SK-N-SH treated with all-trans-retinoic acid at 6 μM for 48 hours (cell line): ENCODE measurements at regions not wholly inside any gene's neighbourhood (a gene's known extent, or its start where the extent isn't known, plus 50 kb on each side); places are given as distances from the start of the nearest gene placed in this dataset.

ENCODE experiments used
- ATAC-seq: fragments of 200-7000 bp; cut with Tn5 transposase; 3 replicates; pipeline ENCODE4 v1.9.1; 2020; ENCODE audit warnings: mild to moderate bottlenecking, moderate library complexity
- ARNTL ChIP-seq: fragments of 450-650 bp; formaldehyde crosslinking; IDR thresholded peaks from 2 replicates; pipeline ENCODE4 v1.5.0; 2020; ENCODE audit warnings: low read depth, mild to moderate bottlenecking, moderate library complexity, borderline replicate concordance
- CREB5 ChIP-seq: fragments of 250-450 bp; sonication (Bioruptor Pico); IDR thresholded peaks from 2 replicates; pipeline ENCODE4 v1.5.1; 2020; ENCODE audit warnings: low read depth, mild to moderate bottlenecking, moderate library complexity
- CSDC2 ChIP-seq: fragments of 250-450 bp; sonication (Bioruptor Pico); IDR thresholded peaks from 2 replicates; pipeline ENCODE4 v1.5.0; 2020; ENCODE audit warnings: mild to moderate bottlenecking, moderate library complexity
- CSRNP3 ChIP-seq: fragments of 250-450 bp; sonication (Bioruptor Pico); IDR thresholded peaks from 2 replicates; pipeline ENCODE4 v1.5.1; 2021; ENCODE audit warnings: mild to moderate bottlenecking, moderate library complexity
- ESRRG ChIP-seq: fragments of 250-450 bp; sonication (Bioruptor Pico); IDR thresholded peaks from 2 replicates; pipeline ENCODE4 v1.6.1; 2021; ENCODE audit warnings: mild to moderate bottlenecking
- OSR1 ChIP-seq: fragments of 250-450 bp; sonication (Bioruptor Pico); IDR thresholded peaks from 2 replicates; pipeline ENCODE4 v1.8.0; 2022; ENCODE audit warnings: moderate library complexity, mild to moderate bottlenecking, inconsistent platforms
- PATZ1 ChIP-seq: fragments of 250-450 bp; sonication (Bioruptor Pico); IDR thresholded peaks from 2 replicates; pipeline ENCODE4 v1.8.0; 2020; ENCODE audit warnings: mild to moderate bottlenecking, moderate library complexity, borderline replicate concordance
- POU6F1 ChIP-seq: fragments of 250-450 bp; sonication (Bioruptor Pico); IDR thresholded peaks from 2 replicates; pipeline ENCODE4 v1.8.0; 2021; ENCODE audit warnings: low read depth, mild to moderate bottlenecking, moderate library complexity, borderline replicate concordance
- PPARA ChIP-seq: fragments of 250-450 bp; sonication (Bioruptor Pico); IDR thresholded peaks from 2 replicates; pipeline ENCODE4 v1.5.0; 2020; ENCODE audit warnings: mild to moderate bottlenecking, borderline replicate concordance
- RARB ChIP-seq: fragments of 250-450 bp; sonication (Bioruptor Pico); IDR thresholded peaks from 2 replicates; pipeline ENCODE4 v1.8.0; 2021; ENCODE audit warnings: mild to moderate bottlenecking, moderate library complexity
- SNAI2 ChIP-seq: fragments of 250-450 bp; sonication (Bioruptor Pico); IDR thresholded peaks from 2 replicates; pipeline ENCODE4 v1.5.0; 2020; ENCODE audit warnings: mild to moderate bottlenecking, moderate library complexity
- TCF4 ChIP-seq: fragments of 250-450 bp; sonication (Bioruptor Pico); IDR thresholded peaks from 2 replicates; pipeline ENCODE4 v1.8.0; 2021; ENCODE audit warnings: mild to moderate bottlenecking, moderate library complexity, borderline replicate concordance
- TOX ChIP-seq: fragments of 250-450 bp; sonication (Bioruptor Pico); IDR thresholded peaks from 2 replicates; pipeline ENCODE4 v1.8.0; 2021; ENCODE audit warnings: mild to moderate bottlenecking, moderate library complexity, borderline replicate concordance
- TSHZ2 ChIP-seq: fragments of 250-450 bp; sonication (Bioruptor Pico); IDR thresholded peaks from 2 replicates; pipeline ENCODE4 v1.5.0; 2020; ENCODE audit warnings: mild to moderate bottlenecking, moderate library complexity
- ZC3H10 ChIP-seq: fragments of 250-450 bp; sonication (Bioruptor Pico); IDR thresholded peaks from 2 replicates; pipeline ENCODE4 v1.5.1; 2021; ENCODE audit warnings: mild to moderate bottlenecking, moderate library complexity
- ZFP3 ChIP-seq: fragments of 250-450 bp; sonication (Bioruptor Pico); IDR thresholded peaks from 2 replicates; pipeline ENCODE4 v1.5.0; 2020; ENCODE audit warnings: mild to moderate bottlenecking, moderate library complexity
- ZFP30 ChIP-seq: fragments of 450-650 bp; formaldehyde crosslinking; IDR thresholded peaks from 2 replicates; pipeline ENCODE4 v1.5.0; 2022; ENCODE audit warnings: mild to moderate bottlenecking, moderate library complexity
- ZNF565 ChIP-seq: fragments of 450-650 bp; formaldehyde crosslinking; conservative IDR thresholded peaks from 2 replicates; pipeline ENCODE4 v1.5.0; 2020; ENCODE audit warnings: low read depth, mild to moderate bottlenecking, moderate library complexity
- ZNF70 ChIP-seq: fragments of 450-650 bp; formaldehyde crosslinking; IDR thresholded peaks from 2 replicates; pipeline ENCODE4 v1.5.0; 2020; ENCODE audit warnings: mild to moderate bottlenecking, moderate library complexity
- ZNF8 ChIP-seq: fragments of 450-650 bp; formaldehyde crosslinking; IDR thresholded peaks from 2 replicates; pipeline ENCODE4 v1.5.0; 2020; ENCODE audit warnings: mild to moderate bottlenecking, moderate library complexity

- TF ChIP-seq POU6F1 (no peak), TSHZ2 (CRISPR knock-in tag) (no peak)
Observed at GRCh38 chr9:87389936-87390335, 107.7 kb upstream of the DAPK1 start (continued).

- no peak for TF ChIP-seq ZFP3
- TF ChIP-seq ZFP30 (CRISPR knock-in tag), result no peak
- no peak for TF ChIP-seq CSDC2 (CRISPR knock-in tag)
- TF ChIP-seq PATZ1 (CRISPR knock-in tag), result no peak
- no peak for TF ChIP-seq TCF4
- TF ChIP-seq OSR1 (CRISPR knock-in tag), result no peak
- TF ChIP-seq ARNTL (CRISPR knock-in tag), result no peak
- TF ChIP-seq ESRRG (CRISPR knock-in tag), result no peak
- TF ChIP-seq ZNF70 (CRISPR knock-in tag), result no peak
- no peak for TF ChIP-seq PPARA
- no peak for TF ChIP-seq ZC3H10 (CRISPR knock-in tag)
- TF ChIP-seq CREB5 (CRISPR knock-in tag), result no peak
- TF ChIP-seq RARB (CRISPR knock-in tag), result no peak
- no peak for TF ChIP-seq ZNF8
- TF ChIP-seq ZNF565 (CRISPR knock-in tag), result no peak
- TF ChIP-seq TSHZ2 (CRISPR knock-in tag), result no peak
- no peak for TF ChIP-seq CSRNP3
- TF ChIP-seq, all 23 proteins: peak for 0
- no peak for ATAC-seq
Observed at GRCh38 chr9:87390361-87390760, 107.3 kb upstream of the DAPK1 start.

GRCh38 chr9:87392086-87392485 is 105.6 kb upstream of the DAPK1 start:
- no peak for TF ChIP-seq SNAI2 (CRISPR knock-in tag)
- no peak for TF ChIP-seq TSHZ2 (CRISPR knock-in tag)
- no peak for TF ChIP-seq CSDC2 (CRISPR knock-in tag)
- TF ChIP-seq TOX, result no peak
- TF ChIP-seq ZFP30 (CRISPR knock-in tag), result no peak
- TF ChIP-seq, all 23 proteins: peak for 0
- ATAC-seq, result no peak
